Adipocyte (in vitro differentiated cells): ENCODE measurements at regions not wholly inside any gene's neighbourhood (a gene's known extent, or its start where the extent isn't known, plus 50 kb on each side); places are given as distances from the start of the nearest gene placed in this dataset.
"Not testable (repeated sequence)": the region's sequence is repeated elsewhere in the genome, so short reads cannot be mapped to it uniquely, and the experiment has no call there.

Source experiments
- DNase-seq: peaks from one replicate; pipeline ENCODE4 v3.0.0-alpha.2; 2015; ENCODE audit warnings: low read depth
- H3K27me3 ChIP-seq: replicated peaks from 2 replicates; pipeline ENCODE4 v1.7.0; 2013; ENCODE audit warnings: mild to moderate bottlenecking, low read length, moderate library complexity; ENCODE audit not compliant: control insufficient read depth, insufficient read depth
- H3K36me3 ChIP-seq: 2 replicates; pipeline ENCODE4 v1.7.0; 2013; ENCODE audit warnings: low read length, mild to moderate bottlenecking, moderate library complexity; ENCODE audit not compliant: control insufficient read depth, insufficient read depth, severe bottlenecking
- H3K4me1 ChIP-seq: 2 replicates; pipeline ENCODE4 v1.7.0; 2013; ENCODE audit warnings: mild to moderate bottlenecking, low read length, moderate library complexity; ENCODE audit not compliant: control insufficient read depth, insufficient read depth
- H3K4me3 ChIP-seq: 2 replicates; pipeline ENCODE4 v1.7.0; 2013; ENCODE audit warnings: mild to moderate bottlenecking, low read length, moderate library complexity
- H3K9ac ChIP-seq: 2 replicates; pipeline ENCODE4 v1.7.0; 2013; ENCODE audit warnings: mild to moderate bottlenecking, low read length, moderate library complexity
- H3K9me3 ChIP-seq: 2 replicates; pipeline ENCODE4 v1.7.0; 2013; ENCODE audit warnings: mild to moderate bottlenecking, low read length, moderate library complexity; ENCODE audit not compliant: control insufficient read depth

GRCh38 chr12:90209029-90209428, 500.4 kb upstream of the ATP2B1 start:
- no peaks in the 10 kb centered on the region for H3K27me3 ChIP-seq
- H3K36me3 ChIP-seq: no peaks in the 10 kb centered on the region
- H3K9ac ChIP-seq: no peak overlapping the region
- H3K4me3 ChIP-seq: no peak overlapping the region
- H3K4me1 ChIP-seq: no peaks in the 10 kb centered on the region
- peaks cover 2% of the 10 kb centered on the region for H3K9me3 ChIP-seq
- no peak for DNase-seq

- H3K9me3 ChIP-seq, H3K36me3 ChIP-seq, H3K9ac ChIP-seq, DNase-seq, H3K4me1 ChIP-seq, H3K4me3 ChIP-seq, H3K27me3 ChIP-seq: not testable (repeated sequence)
Measured at GRCh38 chr12:90208379-90208778, 499.7 kb upstream of the ATP2B1 start.

GRCh38 chr12:90207799-90208198, 499.2 kb upstream of the ATP2B1 start:
- Histone ChIP-seq H3K4me3 (no peak overlapping the region), H3K36me3 (no peaks in the 10 kb centered on the region), H3K9me3 (peaks cover 2% of the 10 kb centered on the region), H3K9ac (no peak overlapping the region), H3K27me3 (no peaks in the 10 kb centered on the region), H3K4me1 (no peaks in the 10 kb centered on the region)
- DNase-seq: no peak

GRCh38 chr12:90205165-90205564, 496.5 kb upstream of the ATP2B1 start:
- no peak overlapping the region for H3K4me3 ChIP-seq

GRCh38 chr12:90203556-90203955, 494.9 kb upstream of the ATP2B1 start:
- no peaks in the 10 kb centered on the region for H3K27me3 ChIP-seq

More at GRCh38 chr12:90205165-90205564, 496.5 kb upstream of the ATP2B1 start:
- Histone ChIP-seq H3K9me3 (peaks cover 2% of the 10 kb centered on the region), H3K27me3 (no peaks in the 10 kb centered on the region), H3K36me3 (no peaks in the 10 kb centered on the region), H3K9ac (no peak overlapping the region), H3K4me1 (no peaks in the 10 kb centered on the region)
- no peak for DNase-seq

GRCh38 chr12:90199006-90199405, 490.4 kb upstream of the ATP2B1 start:
- Histone ChIP-seq H3K9ac (no peak overlapping the region), H3K27me3 (no peaks in the 10 kb centered on the region), H3K4me1 (no peaks in the 10 kb centered on the region), H3K4me3 (no peak overlapping the region), H3K36me3 (no peaks in the 10 kb centered on the region), H3K9me3 (no peaks in the 10 kb centered on the region)
- DNase-seq: no peak

More at GRCh38 chr12:90203556-90203955, 494.9 kb upstream of the ATP2B1 start:
- DNase-seq: no peak
- Histone ChIP-seq H3K36me3 (no peaks in the 10 kb centered on the region), H3K9ac (no peak overlapping the region), H3K4me3 (no peak overlapping the region), H3K9me3 (no peaks in the 10 kb centered on the region), H3K4me1 (no peaks in the 10 kb centered on the region)

GRCh38 chr12:90193500-90193899, 484.9 kb upstream of the ATP2B1 start:
- Histone ChIP-seq H3K27me3 (no peaks in the 10 kb centered on the region), H3K9ac (no peak overlapping the region)

GRCh38 chr12:90188857-90189256, 480.2 kb upstream of the ATP2B1 start:
- Histone ChIP-seq H3K27me3 (no peaks in the 10 kb centered on the region), H3K4me3 (no peak overlapping the region), H3K9ac (no peak overlapping the region), H3K36me3 (no peaks in the 10 kb centered on the region), H3K4me1 (no peaks in the 10 kb centered on the region), H3K9me3 (peaks cover 2% of the 10 kb centered on the region)
- no peak for DNase-seq

More at GRCh38 chr12:90193500-90193899, 484.9 kb upstream of the ATP2B1 start:
- Histone ChIP-seq H3K4me3 (no peak overlapping the region), H3K9me3 (no peaks in the 10 kb centered on the region), H3K4me1 (no peaks in the 10 kb centered on the region), H3K36me3 (no peaks in the 10 kb centered on the region)
- DNase-seq: no peak

GRCh38 chr12:90183201-90183600, 474.6 kb upstream of the ATP2B1 start:
- H3K4me3 ChIP-seq: peak overlapping the region; percentile 23

GRCh38 chr12:90181216-90181615, 472.6 kb upstream of the ATP2B1 start:
- Histone ChIP-seq H3K27me3 (no peaks in the 10 kb centered on the region), H3K9me3 (peaks cover 17% of the 10 kb centered on the region), H3K36me3 (no peaks in the 10 kb centered on the region), H3K9ac (no peak overlapping the region), H3K4me3 (no peak overlapping the region), H3K4me1 (no peaks in the 10 kb centered on the region)
- no peak for DNase-seq

More at GRCh38 chr12:90183201-90183600, 474.6 kb upstream of the ATP2B1 start:
- peaks cover 11% of the 10 kb centered on the region for H3K9me3 ChIP-seq
- H3K27me3 ChIP-seq: no peaks in the 10 kb centered on the region
- no peak overlapping the region for H3K9ac ChIP-seq
- no peaks in the 10 kb centered on the region for H3K4me1 ChIP-seq
- DNase-seq: no peak
- H3K36me3 ChIP-seq: no peaks in the 10 kb centered on the region

- no peaks in the 10 kb centered on the region for H3K27me3 ChIP-seq
- H3K9ac ChIP-seq: no peak overlapping the region
- peaks cover 6% of the 10 kb centered on the region for H3K9me3 ChIP-seq
- H3K36me3 ChIP-seq: no peaks in the 10 kb centered on the region
- no peak overlapping the region for H3K4me3 ChIP-seq
- no peaks in the 10 kb centered on the region for H3K4me1 ChIP-seq
- DNase-seq: no peak
Measured at GRCh38 chr12:90174956-90175355, 466.3 kb upstream of the ATP2B1 start.

- Histone ChIP-seq H3K27me3 (no peaks in the 10 kb centered on the region), H3K9me3 (peaks cover 6% of the 10 kb centered on the region), H3K4me3 (no peak overlapping the region), H3K36me3 (no peaks in the 10 kb centered on the region), H3K9ac (no peak overlapping the region), H3K4me1 (no peaks in the 10 kb centered on the region)
- peak; percentile 8 for DNase-seq
Measured at GRCh38 chr12:90174198-90174510, 465.5 kb upstream of the ATP2B1 start.
